Skin of body (tissue), 2 donors: ENCODE measurements at regions not wholly inside any gene's neighbourhood (a gene's known extent, or its start where the extent isn't known, plus 50 kb on each side); places are given as distances from the start of the nearest gene placed in this dataset. TPM values are rescaled to one million over a fixed set of nuclear protein-coding genes. Genes with fewer than 3 reads are reported as not detected.
A peak's percentile ranks its signal among the peaks of the same experiment; 100 is the strongest.

Source experiments
- DNase-seq: peaks from one replicate; lab custom pipeline; 2025; lab: John Stamatoyannopoulos, UW
- small RNA-seq: library from RNA; depleted of rRNA; stranded (forward); fragments of <200 nt; gene quantifications from one replicate; pipeline ENCODE3, GENCODE V24; 2014; ENCODE audit warnings: low replicate concordance

DNA sequence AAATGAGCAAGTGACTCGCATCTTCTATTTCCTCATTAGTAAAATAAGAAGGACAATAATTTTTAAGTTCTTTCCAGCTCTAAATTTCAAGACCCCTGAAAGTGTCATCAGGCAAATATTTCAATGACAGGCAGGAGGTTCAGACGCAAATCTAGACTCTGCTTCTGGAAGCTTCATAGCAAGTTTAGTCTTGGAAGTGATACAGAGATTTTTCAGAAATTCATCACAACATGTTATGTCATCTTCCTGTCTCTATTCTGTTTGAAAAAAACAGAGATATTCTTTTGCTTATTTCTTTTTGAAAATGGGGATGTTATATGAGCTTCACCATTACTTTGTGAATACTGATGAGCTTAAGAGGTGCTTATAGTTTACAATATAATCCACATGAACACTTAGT is 74.0 kb downstream of the C3orf85 start:
- DNase-seq = no peak

DNA sequence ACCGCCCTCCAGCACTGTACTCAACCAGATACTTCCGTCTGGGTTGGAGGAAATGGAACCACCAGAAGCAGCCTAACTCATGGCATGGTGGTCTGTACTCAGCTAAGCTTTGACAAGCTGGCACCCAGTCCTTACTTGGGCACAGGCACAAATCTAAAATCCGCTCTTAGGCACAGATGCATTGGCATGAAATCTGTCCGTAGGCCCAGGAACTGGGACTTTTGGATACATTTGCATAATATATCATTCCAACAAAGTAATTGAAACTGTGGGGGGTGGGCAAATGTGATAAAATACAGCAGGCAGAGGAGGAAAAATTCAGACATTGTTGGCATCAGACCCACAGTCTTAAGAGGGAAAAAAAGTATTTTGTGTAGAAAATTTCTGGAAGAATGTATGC is 75.4 kb downstream of the C3orf85 start:
- DNase-seq = no peak

DNA sequence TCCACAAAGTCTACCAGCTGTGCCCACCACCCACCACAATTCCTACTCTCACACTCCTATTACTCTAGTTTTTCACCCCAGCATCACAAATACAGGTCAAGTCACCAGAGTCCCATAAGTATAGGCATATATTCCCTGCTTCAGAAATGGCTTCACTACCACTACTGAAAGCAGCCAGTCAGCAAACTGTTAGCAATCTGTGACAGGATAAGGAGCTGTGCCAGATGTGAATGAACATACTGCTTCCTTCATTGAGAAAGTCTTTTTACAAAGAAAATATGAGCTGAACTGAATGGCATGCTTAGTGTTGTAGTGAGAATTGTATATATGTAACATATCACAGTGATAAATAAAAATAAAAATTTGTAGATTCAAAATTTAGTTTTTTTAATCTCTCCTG is 76.8 kb downstream of the C3orf85 start:
- no peak for DNase-seq

DNA sequence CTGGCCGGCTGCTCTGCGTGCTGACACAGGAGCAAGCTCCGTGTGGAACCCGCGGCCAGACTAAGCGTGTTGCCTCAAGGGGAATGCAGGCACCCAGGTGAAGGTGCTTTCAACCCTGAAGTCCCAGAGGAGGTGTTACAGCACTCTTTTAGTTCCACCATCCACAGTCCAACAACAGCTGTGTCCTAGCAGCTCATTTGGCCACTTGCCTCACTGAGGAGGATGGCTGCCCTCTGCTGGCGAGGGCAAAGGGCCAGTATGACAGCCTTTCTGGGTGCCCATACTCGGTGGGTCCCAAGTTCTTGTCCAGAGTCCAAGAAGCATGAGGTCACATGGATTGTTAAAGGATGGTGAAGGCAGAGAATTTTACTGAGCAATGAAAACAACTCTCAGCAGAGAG is 87.8 kb downstream of the C3orf85 start:
- DNase-seq = no peak

DNA sequence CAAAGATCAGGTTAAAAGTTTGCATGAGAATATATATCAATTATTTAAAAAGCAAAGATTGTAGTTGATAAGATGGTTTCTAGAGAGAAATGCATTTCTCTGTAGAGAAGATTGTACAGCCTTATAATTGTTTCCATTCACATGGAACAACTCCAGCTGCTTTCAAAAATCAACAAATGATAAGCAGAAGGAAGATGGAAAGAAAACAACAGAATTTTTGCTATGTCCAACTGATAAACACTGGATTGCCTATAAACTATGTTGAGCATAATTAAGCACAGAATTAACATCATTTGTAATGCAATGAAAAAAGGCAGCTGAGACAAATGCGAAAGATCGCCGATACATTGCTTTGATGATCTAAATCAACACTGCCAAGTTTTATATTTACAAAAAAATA is 89.0 kb downstream of the C3orf85 start:
- DNase-seq = peak; percentile 5

DNA sequence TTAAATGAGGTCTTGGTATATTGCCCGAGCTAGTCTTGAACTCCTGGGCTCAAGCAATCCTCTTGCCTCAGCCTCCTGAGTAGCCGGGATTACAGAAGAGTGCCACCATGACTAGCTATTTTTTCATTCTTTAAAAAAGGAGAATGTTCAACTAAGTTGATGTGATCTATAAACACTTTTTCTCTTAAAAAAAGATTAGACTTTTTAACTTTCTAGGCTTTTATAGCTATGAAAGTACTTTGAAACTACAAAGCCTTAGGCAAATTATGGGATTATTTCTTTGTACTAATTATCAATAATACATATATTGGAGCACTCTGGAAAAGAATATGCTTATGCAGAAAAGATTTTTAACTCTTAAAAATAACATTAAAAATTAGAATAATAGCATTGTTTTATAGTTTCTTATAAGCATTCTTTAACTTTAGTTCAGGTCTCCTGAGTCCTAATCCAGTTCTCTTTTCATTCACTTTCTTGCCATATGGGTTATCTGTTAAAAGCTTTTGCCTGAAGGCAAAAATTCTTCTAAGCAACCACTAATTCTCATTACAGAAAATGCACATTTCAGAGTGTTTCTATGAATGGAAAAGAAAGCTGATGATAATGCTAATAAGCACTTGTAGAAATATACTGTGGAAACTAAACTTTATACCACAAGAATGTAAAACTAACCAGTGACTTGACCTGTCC is 87.8 kb downstream of the DPPA2 start:
- DNase-seq = no peak

DNA sequence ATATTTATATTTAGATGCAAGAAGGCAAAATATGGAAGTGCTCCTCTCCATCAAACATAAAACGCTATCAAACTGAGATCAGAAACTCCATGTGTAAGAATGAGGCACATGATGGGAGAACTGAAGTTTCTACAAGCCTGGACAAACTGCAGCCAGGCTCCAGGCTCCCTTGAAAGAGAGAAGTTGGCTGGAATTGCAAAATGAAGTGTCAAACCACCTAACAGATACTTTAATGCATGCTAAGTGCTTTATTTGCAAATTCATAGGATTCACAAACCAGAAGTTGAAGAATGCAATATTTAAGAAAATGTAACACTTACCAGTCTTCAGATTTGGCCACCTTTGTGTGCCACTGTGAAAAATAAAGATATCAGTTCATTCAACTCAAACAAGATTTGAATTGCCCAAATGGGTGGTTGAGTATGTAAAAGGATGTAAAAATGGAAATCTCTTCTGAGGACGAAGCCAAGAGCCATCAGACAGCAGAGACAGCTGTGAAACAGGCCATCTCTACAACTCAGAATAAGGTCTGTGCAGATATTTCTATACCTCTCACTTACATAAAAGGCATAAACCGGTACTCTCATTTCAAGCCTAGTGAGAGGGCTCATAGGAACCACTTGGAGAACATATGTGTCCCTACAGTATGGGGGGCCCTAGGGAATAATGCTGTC is 87.0 kb downstream of the DPPA2 start:
- no peak for DNase-seq

DNA sequence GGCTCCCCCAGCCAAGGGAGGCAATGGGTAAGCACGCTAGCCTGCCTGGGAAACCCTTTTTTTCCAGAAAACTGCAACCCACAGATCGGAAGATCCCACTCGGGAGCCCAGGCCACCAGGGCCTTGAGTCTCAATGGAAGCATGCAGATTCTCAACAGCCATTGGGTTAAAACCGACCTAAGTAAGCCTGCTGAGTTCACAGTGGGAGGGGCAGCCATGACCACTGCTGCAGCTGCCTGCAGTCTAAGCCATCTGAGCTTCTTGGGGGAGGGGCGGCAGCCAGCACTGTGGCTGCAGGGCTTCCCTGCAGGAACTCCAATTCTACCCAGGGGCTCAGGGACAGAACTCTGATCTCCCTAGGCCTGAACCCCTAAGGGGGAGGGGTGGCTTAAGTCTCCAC is 82.0 kb downstream of the DPPA2 start:
- no peak for DNase-seq

DNA sequence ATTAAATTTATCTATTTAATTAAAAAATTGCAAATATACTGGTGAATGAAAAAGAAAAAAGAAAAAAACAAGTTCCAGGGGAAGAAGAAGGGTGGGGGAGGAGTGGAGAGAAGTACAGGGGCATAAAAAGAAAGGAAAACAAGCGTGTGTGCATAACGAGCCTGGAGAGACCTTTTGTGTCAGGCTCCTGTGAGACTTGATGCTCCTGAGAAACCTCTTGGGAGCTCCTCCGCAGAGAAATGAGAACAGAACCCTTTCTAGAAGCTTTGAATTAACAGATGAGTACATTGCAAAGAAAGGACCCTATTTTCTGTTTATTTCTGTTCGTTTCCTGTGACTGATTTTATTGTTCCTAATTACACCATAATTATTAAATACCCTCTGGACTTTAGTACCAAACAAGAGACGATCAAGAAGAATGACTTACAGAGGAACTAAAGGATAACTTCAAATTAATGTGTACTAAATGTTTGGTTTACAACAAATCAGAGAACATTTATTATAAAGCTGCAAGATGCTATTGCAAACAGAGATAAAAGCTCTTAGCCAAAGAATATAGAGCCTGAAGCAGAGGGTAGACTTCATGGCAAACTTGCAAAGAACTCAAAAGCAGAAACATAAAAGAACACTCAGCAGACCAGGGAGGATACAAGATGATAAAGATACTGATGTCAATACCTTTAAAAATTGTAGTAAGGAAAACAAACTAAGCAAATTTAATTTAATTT is 74.7 kb downstream of the DPPA2 start:
- peak; percentile 1 for DNase-seq

DNA sequence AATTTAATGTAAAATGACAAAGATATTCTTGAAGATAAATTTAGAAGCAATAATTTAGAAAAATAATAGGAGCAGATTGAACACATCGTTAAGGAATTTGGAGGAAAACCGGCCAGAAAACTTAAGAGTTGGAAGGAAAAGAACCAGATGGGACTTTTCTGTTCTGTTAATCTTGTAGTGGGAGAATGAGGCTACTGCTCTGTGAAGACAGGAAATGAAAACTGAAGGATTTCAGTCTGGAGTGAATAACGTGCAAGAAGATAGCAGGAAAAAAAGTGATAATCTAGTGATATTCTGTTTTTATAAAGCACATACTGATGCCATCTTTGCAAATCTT is 74.2 kb downstream of the DPPA2 start:
- DNase-seq = peak; percentile 1

Small RNAs in the stretch of these regions (small RNA-seq; reads per million reads assigned to genes)
- gene RNU6-1236P = not detected
